ENCODE measurements at regions not wholly inside any gene's neighbourhood (a gene's known extent, or its start where the extent isn't known, plus 50 kb on each side); places are given as distances from the start of the nearest gene placed in this dataset.

GRCh38 chr9:38249049-38249448 is 143.5 kb upstream of the ALDH1B1 start:
- H3K27me3 ChIP-seq (ENCODE audit: insufficient read depth, low read depth) = no peaks in the 10 kb centered on the region
- no peaks in the 10 kb centered on the region for H4K20me1 ChIP-seq (ENCODE audit: insufficient read depth)
- H3K36me3 ChIP-seq (ENCODE audit: low read depth) = no peaks in the 10 kb centered on the region
- ChIA-PET POLR2A (ENCODE audit: unreplicated experiment) (no interaction called here), CTCF (interaction anchor here (0.7 kb wide), 1 partner anchor 68 kb away, joined by 3 read pairs; no protein-coding TSS in a partner anchor)
- H3K4me2 ChIP-seq = no peak overlapping the region
- H2AFZ ChIP-seq = no peak overlapping the region
- no peak overlapping the region for H3K27ac ChIP-seq
- no peak overlapping the region for H3K4me3 ChIP-seq
- H3K4me1 ChIP-seq (replicated peaks; ENCODE audit: insufficient read depth) = peaks cover 7% of the 10 kb centered on the region; the same call in 1 of the 2 replicates
- no TSS peak for BruUV-seq (replicated peaks)
- no peaks in the 10 kb centered on the region for H3K9me2 ChIP-seq (ENCODE audit: insufficient read depth)
- no peak for DNase-seq
- intact Hi-C loops (cut with micrococcal nuclease; ENCODE audit: unreplicated experiment) = no loop called here
- H3F3A ChIP-seq (ENCODE audit: insufficient read depth, low read depth) = no peaks in the 10 kb centered on the region
- no peak for TF ChIP-seq CTCF (conservative IDR thresholded peaks at IDR 0.05)
- TF ChIP-seq EZH2 (IDR thresholded peaks at IDR 0.05; ENCODE audit: low read depth) = no peak
- H3K79me2 ChIP-seq (ENCODE audit: low read depth) = no peaks in the 10 kb centered on the region
- no peaks in the 10 kb centered on the region; the same call in 1 of the 2 replicates for H3K9me3 ChIP-seq (ENCODE audit: insufficient read depth, low read depth)

GRCh38 chr9:38246833-38247232 is 145.7 kb upstream of the ALDH1B1 start:
- Histone ChIP-seq H3K27me3 (ENCODE audit: insufficient read depth, low read depth) (no peaks in the 10 kb centered on the region), H3K36me3 (ENCODE audit: low read depth) (no peaks in the 10 kb centered on the region), H3K27ac (no peak overlapping the region), H3F3A (ENCODE audit: insufficient read depth, low read depth) (no peaks in the 10 kb centered on the region), H3K9me2 (ENCODE audit: insufficient read depth) (no peaks in the 10 kb centered on the region), H3K4me3 (no peak overlapping the region), H2AFZ (no peak overlapping the region), H3K4me1 (replicated peaks; ENCODE audit: insufficient read depth) (peaks cover 7% of the 10 kb centered on the region; the same call in 1 of the 2 replicates), H3K4me2 (no peak overlapping the region), H3K9me3 (ENCODE audit: insufficient read depth, low read depth) (no peaks in the 10 kb centered on the region; the same call in 1 of the 2 replicates), H4K20me1 (ENCODE audit: insufficient read depth) (no peaks in the 10 kb centered on the region), H3K79me2 (ENCODE audit: low read depth) (no peaks in the 10 kb centered on the region)
- ChIA-PET CTCF (no interaction called here), POLR2A (ENCODE audit: unreplicated experiment) (no interaction called here)
- TF ChIP-seq EZH2 (IDR thresholded peaks at IDR 0.05; ENCODE audit: low read depth) (no peak), CTCF (conservative IDR thresholded peaks at IDR 0.05) (no peak)
- no peak for DNase-seq
- intact Hi-C loops (cut with micrococcal nuclease; ENCODE audit: unreplicated experiment) = no loop called here
- BruUV-seq (replicated peaks) = no TSS peak

- Histone ChIP-seq H3K79me2 (ENCODE audit: low read depth) (no peaks in the 10 kb centered on the region), H3K9me3 (ENCODE audit: insufficient read depth, low read depth) (no peaks in the 10 kb centered on the region; the same call in 1 of the 2 replicates), H3K27ac (no peak overlapping the region), H3K4me1 (replicated peaks; ENCODE audit: insufficient read depth) (peaks cover 7% of the 10 kb centered on the region; the same call in 1 of the 2 replicates), H3K9me2 (ENCODE audit: insufficient read depth) (no peaks in the 10 kb centered on the region), H3K27me3 (ENCODE audit: insufficient read depth, low read depth) (no peaks in the 10 kb centered on the region), H2AFZ (no peak overlapping the region), H3F3A (ENCODE audit: insufficient read depth, low read depth) (no peaks in the 10 kb centered on the region), H3K36me3 (ENCODE audit: low read depth) (no peaks in the 10 kb centered on the region), H3K4me3 (no peak overlapping the region), H4K20me1 (ENCODE audit: insufficient read depth) (no peaks in the 10 kb centered on the region), H3K4me2 (0 out of 2 replicates have a peak overlapping the region, but pooled peaks have one; percentile 28)
- CTCF ChIA-PET = no interaction called here
- TF ChIP-seq EZH2 (IDR thresholded peaks at IDR 0.05; ENCODE audit: low read depth) = no peak
- no peak for TF ChIP-seq CTCF (conservative IDR thresholded peaks at IDR 0.05)
- no TSS peak for BruUV-seq (replicated peaks)
- peak in 1 of 2 experiments; percentile 62 for DNase-seq
- intact Hi-C loops (cut with micrococcal nuclease; ENCODE audit: unreplicated experiment) = no loop called here
- POLR2A ChIA-PET (ENCODE audit: unreplicated experiment) = interaction anchor here (0.6 to 0.7 kb wide), 2 partner anchors 392 to 642 kb away, joined by 14 to 21 read pairs; no protein-coding TSS in a partner anchor
These were observed 147.5 kb upstream of the ALDH1B1 start for GRCh38 chr9:38244971-38245370.
